ENCODE measurements at regions not wholly inside any gene's neighbourhood (a gene's known extent, or its start where the extent isn't known, plus 50 kb on each side); places are given as distances from the start of the nearest gene placed in this dataset.

- DNase-seq (ENCODE audit: low read depth, low spot score) = no peak
These were observed 73.9 kb upstream of the SOX9 start for GRCh38 chr17:72046643-72047612.

GRCh38 chr17:72049914-72050313 lies 70.9 kb upstream of the SOX9 start:
- no peak for DNase-seq (ENCODE audit: low read depth, low spot score)

GRCh38 chr17:72053036-72053435 lies 67.8 kb upstream of the SOX9 start:
- DNase-seq (ENCODE audit: low read depth, low spot score) = no peak

GRCh38 chr17:72053449-72053848 lies 67.4 kb upstream of the SOX9 start:
- DNase-seq (ENCODE audit: low read depth, low spot score) = no peak

GRCh38 chr17:72056155-72056554 lies 64.7 kb upstream of the SOX9 start:
- no peak for DNase-seq (ENCODE audit: low read depth, low spot score)

GRCh38 chr17:72056727-72057290 lies 64.0 kb upstream of the SOX9 start:
- DNase-seq (ENCODE audit: low read depth, low spot score) = no peak

- DNase-seq (ENCODE audit: low read depth, low spot score) = no peak
These were observed 60.7 kb upstream of the SOX9 start for GRCh38 chr17:72060084-72060483.

GRCh38 chr17:72063262-72063661 lies 57.6 kb upstream of the SOX9 start:
- no peak for DNase-seq (ENCODE audit: low read depth, low spot score)

GRCh38 chr17:72063756-72064450 lies 56.9 kb upstream of the SOX9 start:
- DNase-seq (ENCODE audit: low read depth, low spot score) = no peak

GRCh38 chr17:72064606-72065193 lies 56.1 kb upstream of the SOX9 start:
- DNase-seq (ENCODE audit: low read depth, low spot score) = no peak

GRCh38 chr17:72065556-72065955 lies 55.3 kb upstream of the SOX9 start:
- no peak for DNase-seq (ENCODE audit: low read depth, low spot score)

- DNase-seq (ENCODE audit: low read depth, low spot score) = no peak
These were observed 52.2 kb upstream of the SOX9 start for GRCh38 chr17:72068643-72069042.

GRCh38 chr17:72069586-72070202 lies 51.1 kb upstream of the SOX9 start:
- no peak for DNase-seq (ENCODE audit: low read depth, low spot score)
